ENCODE measurements at regions not wholly inside any gene's neighbourhood (a gene's known extent, or its start where the extent isn't known, plus 50 kb on each side); places are given as distances from the start of the nearest gene placed in this dataset.

GRCh38 chr5:172556262-172556661 is 84.8 kb upstream of the NEURL1B start:
- H3K27me3 ChIP-seq = no peaks in the 10 kb centered on the region
- DNase-seq (peak in 1 of 5 donors; percentile 20), ATAC-seq (no peak)
- H3K9me3 ChIP-seq = no peaks in the 10 kb centered on the region
- intact Hi-C loops (cut with DNase I) = loop anchor here in 3 of 10 donors (5.0 to 10.0 kb wide), 3 partner anchors 86 to 141 kb away; partner anchors contain the start of gene NEURL1B (in 3 of the 3)
- H3K36me3 ChIP-seq = no peaks in the 10 kb centered on the region
- 78 to 92% (median 84%) methylated on average over 3 of the region's 3 CpGs for WGBS, 4 donors
- peaks cover 10 to 52% (median 36%) of the 10 kb centered on the region in 12 donors for H3K4me1 ChIP-seq
- no peak overlapping the region for H3K4me3 ChIP-seq
- peak overlapping the region; percentile 73 to 90 (median 78) for H3K27ac ChIP-seq
- TF ChIP-seq CTCF (IDR thresholded peaks at IDR 0.05) = no peak
- no peak for TF ChIP-seq POLR2A (IDR thresholded peaks at IDR 0.05)

- no peak for ATAC-seq
- H3K4me3 ChIP-seq = no peak overlapping the region
- TF ChIP-seq CTCF (IDR thresholded peaks at IDR 0.05) (no peak), POLR2A (IDR thresholded peaks at IDR 0.05) (no peak)
- no peaks in the 10 kb centered on the region for H3K9me3 ChIP-seq
- peak in 2 of 5 donors; percentile 54 to 60 for DNase-seq
- H3K4me1 ChIP-seq = peaks cover 19 to 69% (median 47%) of the 10 kb centered on the region in 12 donors
- H3K27ac ChIP-seq = peak overlapping the region in 2 of 12 donors; percentile 82 to 90
- intact Hi-C loops (cut with DNase I) = loop anchor here in 2 of 10 donors (10.0 kb wide), 1 partner anchor 90 kb away; the partner anchor contains the start of gene NEURL1B (in 2 of the 2)
- 70 to 80% (median 74%) methylated on average over 14 of the region's 14 CpGs for WGBS, 4 donors
- H3K27me3 ChIP-seq = no peaks in the 10 kb centered on the region
- H3K36me3 ChIP-seq = no peaks in the 10 kb centered on the region
Measured at GRCh38 chr5:172554562-172554961, 86.5 kb upstream of the NEURL1B start.

GRCh38 chr5:172553903-172554302 is 87.2 kb upstream of the NEURL1B start:
- WGBS, 4 donors = 45 to 79% (median 68%) methylated on average over 3 of the region's 3 CpGs
- no peaks in the 10 kb centered on the region for H3K36me3 ChIP-seq
- H3K9me3 ChIP-seq = no peaks in the 10 kb centered on the region
- H3K4me3 ChIP-seq = no peak overlapping the region
- ATAC-seq (no peak), DNase-seq (peak in 1 of 5 donors; percentile 43)
- H3K27ac ChIP-seq = peak overlapping the region in 1 of 12 donors; percentile 90
- H3K27me3 ChIP-seq = no peaks in the 10 kb centered on the region
- TF ChIP-seq CTCF (IDR thresholded peaks at IDR 0.05) = no peak
- no peak for TF ChIP-seq POLR2A (IDR thresholded peaks at IDR 0.05)
- intact Hi-C loops (cut with DNase I) = loop anchor here in 2 of 10 donors (10.0 kb wide), 1 partner anchor 91 kb away; the partner anchor contains the start of gene NEURL1B (in 2 of the 2)
- peaks cover 19 to 73% (median 47%) of the 10 kb centered on the region in 12 donors for H3K4me1 ChIP-seq

GRCh38 chr5:172553167-172553566 is 87.9 kb upstream of the NEURL1B start:
- no peaks in the 10 kb centered on the region for H3K27me3 ChIP-seq
- TF ChIP-seq CTCF (IDR thresholded peaks at IDR 0.05) (no peak), POLR2A (IDR thresholded peaks at IDR 0.05) (no peak)
- no peak for ATAC-seq
- no peak for DNase-seq
- H3K9me3 ChIP-seq = no peaks in the 10 kb centered on the region
- peaks cover 15 to 65% (median 40%) of the 10 kb centered on the region in 12 donors for H3K4me1 ChIP-seq
- H3K27ac ChIP-seq = peak overlapping the region in 1 of 12 donors; percentile 90
- no peaks in the 10 kb centered on the region for H3K36me3 ChIP-seq
- WGBS, 4 donors = 93 to 99% (median 97%) methylated on average over 2 of the region's 2 CpGs
- intact Hi-C loops (cut with DNase I) = loop anchor here in 2 of 10 donors (10.0 kb wide), 1 partner anchor 92 kb away; the partner anchor contains the start of gene NEURL1B (in 2 of the 2)
- H3K4me3 ChIP-seq = no peak overlapping the region
